Stimulated activated CD4-positive, alpha-beta T cell treated with anti-CD3 and anti-CD28 coated beads, Interleukin-4, amount 100 ng/mL, for 48 hours (primary cell): ENCODE measurements at regions not wholly inside any gene's neighbourhood (a gene's known extent, or its start where the extent isn't known, plus 50 kb on each side); places are given as distances from the start of the nearest gene placed in this dataset.

Experiments
- DNase-seq, 2 donors: peaks; one replicate each; pipeline ENCODE4 v3.0.0-alpha.2; 2020; ENCODE audit warnings: low read depth in 2 of 2

GRCh38 chr2:80863147-80863714 lies 558.7 kb upstream of the LRRTM1 start:
- no peak for DNase-seq

- no peak for DNase-seq
Measured at GRCh38 chr2:80858965-80859364, 554.4 kb upstream of the LRRTM1 start.

- no peak for DNase-seq
Measured at GRCh38 chr2:80856227-80856626, 551.7 kb upstream of the LRRTM1 start.

- DNase-seq = no peak
Measured at GRCh38 chr2:80854831-80855230, 550.3 kb upstream of the LRRTM1 start.

- no peak for DNase-seq
Measured at GRCh38 chr2:80852808-80853139, 548.2 kb upstream of the LRRTM1 start.

GRCh38 chr2:80852079-80852807 lies 547.7 kb upstream of the LRRTM1 start:
- DNase-seq = no peak

- DNase-seq = no peak
Measured at GRCh38 chr2:80830891-80831290, 526.3 kb upstream of the LRRTM1 start.

- DNase-seq = no peak
Measured at GRCh38 chr2:80822999-80823398, 518.4 kb upstream of the LRRTM1 start.

- no peak for DNase-seq
Measured at GRCh38 chr2:80815259-80815658, 510.7 kb upstream of the LRRTM1 start.

GRCh38 chr2:80786584-80786983 lies 482.0 kb upstream of the LRRTM1 start:
- DNase-seq = no peak

- no peak for DNase-seq
Measured at GRCh38 chr2:80778704-80779103, 474.2 kb upstream of the LRRTM1 start.

GRCh38 chr2:80748592-80748991 lies 444.0 kb upstream of the LRRTM1 start:
- DNase-seq = no peak

- DNase-seq = no peak
Measured at GRCh38 chr2:80737047-80737446, 432.5 kb upstream of the LRRTM1 start.

GRCh38 chr2:80725001-80725400 lies 420.4 kb upstream of the LRRTM1 start:
- DNase-seq = no peak

- DNase-seq = no peak
Measured at GRCh38 chr2:80722803-80723202, 418.3 kb upstream of the LRRTM1 start.

GRCh38 chr2:80719607-80720006 lies 415.1 kb upstream of the LRRTM1 start:
- no peak for DNase-seq

- DNase-seq = no peak
Measured at GRCh38 chr2:80715433-80715832, 410.9 kb upstream of the LRRTM1 start.

GRCh38 chr2:80711915-80712314 lies 407.4 kb upstream of the LRRTM1 start:
- no peak for DNase-seq

- no peak for DNase-seq
Measured at GRCh38 chr2:80706951-80707350, 402.4 kb upstream of the LRRTM1 start.

GRCh38 chr2:80706541-80706940 lies 402.0 kb upstream of the LRRTM1 start:
- no peak for DNase-seq

GRCh38 chr2:80703532-80703931 lies 399.0 kb upstream of the LRRTM1 start:
- DNase-seq = no peak

GRCh38 chr2:80700961-80701360 lies 396.4 kb upstream of the LRRTM1 start:
- no peak for DNase-seq
